Lower lobe of right lung (tissue), 2 donors: ENCODE measurements at regions not wholly inside any gene's neighbourhood (a gene's known extent, or its start where the extent isn't known, plus 50 kb on each side); places are given as distances from the start of the nearest gene placed in this dataset.

Source experiments
- ATAC-seq, 2 donors: fragments of 200-7000 bp; cut with Tn5 transposase; one replicate each; pipeline ENCODE4 v1.9.1; 2020 to 2022; ENCODE audit warnings: mild to moderate bottlenecking in 2 of 2, moderate library complexity in 2 of 2
- DNase-seq: peaks from one replicate; pipeline ENCODE4 v3.0.0-alpha.2; 2020
- H3K27ac ChIP-seq: fragments of 200-600 bp; one replicate; pipeline ENCODE4 v1.8.0; 2022
- H3K27me3 ChIP-seq: fragments of 200-600 bp; one replicate; pipeline ENCODE4 v1.8.0; 2022; ENCODE audit warnings: low read depth
- H3K36me3 ChIP-seq: fragments of 200-600 bp; one replicate; pipeline ENCODE4 v1.8.0; 2022; ENCODE audit warnings: mild to moderate bottlenecking
- H3K4me1 ChIP-seq: fragments of 200-600 bp; one replicate; pipeline ENCODE4 v1.8.0; 2022
- H3K4me3 ChIP-seq: fragments of 200-600 bp; one replicate; pipeline ENCODE4 v1.8.0; 2022; ENCODE audit warnings: mild to moderate bottlenecking
- H3K9me3 ChIP-seq: fragments of 200-600 bp; one replicate; pipeline ENCODE4 v1.8.0; 2022
- intact Hi-C: fragments of 100-400 bp; cut with DNase I; formaldehyde crosslinking; loops from one replicate; pipeline ENCODE4 v1.11.0; 2022
- TF ChIP-seq, protein P1 (sequence below): fragments of 200-600 bp; IDR thresholded peaks from one replicate; pipeline ENCODE4 v1.8.0; 2022; ENCODE audit warnings: antibody characterized with exemption, mild to moderate bottlenecking
- donor health status: DM: no; HTN: yes; CAD: no; lungs with severe emphysema.

- TF ChIP-seq, protein P1, sequence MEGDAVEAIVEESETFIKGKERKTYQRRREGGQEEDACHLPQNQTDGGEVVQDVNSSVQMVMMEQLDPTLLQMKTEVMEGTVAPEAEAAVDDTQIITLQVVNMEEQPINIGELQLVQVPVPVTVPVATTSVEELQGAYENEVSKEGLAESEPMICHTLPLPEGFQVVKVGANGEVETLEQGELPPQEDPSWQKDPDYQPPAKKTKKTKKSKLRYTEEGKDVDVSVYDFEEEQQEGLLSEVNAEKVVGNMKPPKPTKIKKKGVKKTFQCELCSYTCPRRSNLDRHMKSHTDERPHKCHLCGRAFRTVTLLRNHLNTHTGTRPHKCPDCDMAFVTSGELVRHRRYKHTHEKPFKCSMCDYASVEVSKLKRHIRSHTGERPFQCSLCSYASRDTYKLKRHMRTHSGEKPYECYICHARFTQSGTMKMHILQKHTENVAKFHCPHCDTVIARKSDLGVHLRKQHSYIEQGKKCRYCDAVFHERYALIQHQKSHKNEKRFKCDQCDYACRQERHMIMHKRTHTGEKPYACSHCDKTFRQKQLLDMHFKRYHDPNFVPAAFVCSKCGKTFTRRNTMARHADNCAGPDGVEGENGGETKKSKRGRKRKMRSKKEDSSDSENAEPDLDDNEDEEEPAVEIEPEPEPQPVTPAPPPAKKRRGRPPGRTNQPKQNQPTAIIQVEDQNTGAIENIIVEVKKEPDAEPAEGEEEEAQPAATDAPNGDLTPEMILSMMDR: no peak
- no peaks in the 10 kb centered on the region for H3K9me3 ChIP-seq
- intact Hi-C loops: no loop called here
- no peak overlapping the region for H3K27ac ChIP-seq
- DNase-seq (no peak), ATAC-seq (no peak)
- H3K4me3 ChIP-seq: no peak overlapping the region
- H3K36me3 ChIP-seq: no peaks in the 10 kb centered on the region
- H3K4me1 ChIP-seq: no peaks in the 10 kb centered on the region
- no peaks in the 10 kb centered on the region for H3K27me3 ChIP-seq
Observed at GRCh38 chr3:165682734-165683133, 154.5 kb downstream of the BCHE start.

- Histone ChIP-seq H3K36me3 (no peaks in the 10 kb centered on the region), H3K27me3 (no peaks in the 10 kb centered on the region), H3K4me1 (no peaks in the 10 kb centered on the region), H3K9me3 (no peaks in the 10 kb centered on the region), H3K27ac (no peak overlapping the region), H3K4me3 (no peak overlapping the region)
- TF ChIP-seq, protein P1: no peak
- ATAC-seq (no peak), DNase-seq (no peak)
- intact Hi-C loops: no loop called here
Observed at GRCh38 chr3:165669967-165670366, 167.3 kb downstream of the BCHE start.

DNA sequence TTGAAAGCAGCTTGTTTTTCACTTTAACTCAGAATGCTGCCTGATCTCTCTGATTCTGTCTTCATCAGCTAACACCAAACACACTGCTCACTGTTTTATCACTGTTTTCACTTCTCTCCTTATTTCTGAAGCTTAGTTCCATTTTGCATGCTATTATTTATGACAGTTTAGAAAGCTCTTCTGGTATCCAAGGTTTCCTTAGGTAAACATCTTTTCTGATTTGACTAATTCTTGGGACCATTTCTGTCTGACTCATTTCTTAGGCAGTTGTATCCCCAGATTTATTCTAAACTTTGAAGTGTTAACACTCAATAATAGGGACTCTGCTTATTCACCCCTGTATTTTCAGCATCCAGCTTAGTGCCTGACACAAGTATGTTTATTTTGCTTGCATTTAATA is 167.7 kb downstream of the BCHE start:
- no peak for DNase-seq

GRCh38 chr3:165667676-165668075 is 169.5 kb downstream of the BCHE start:
- Histone ChIP-seq H3K36me3 (no peaks in the 10 kb centered on the region), H3K4me3 (no peak overlapping the region), H3K27ac (no peak overlapping the region), H3K27me3 (no peaks in the 10 kb centered on the region), H3K4me1 (no peaks in the 10 kb centered on the region), H3K9me3 (no peaks in the 10 kb centered on the region)
- TF ChIP-seq, protein P1: no peak
- DNase-seq (no peak), ATAC-seq (no peak)
- intact Hi-C loops: no loop called here

More for the DNA sequence above, 167.7 kb downstream of the BCHE start:
- H3K36me3 ChIP-seq: no peaks in the 10 kb centered on the region
- intact Hi-C loops: no loop called here
- no peak overlapping the region for H3K27ac ChIP-seq
- TF ChIP-seq, protein P1: no peak
- no peak overlapping the region for H3K4me3 ChIP-seq
- H3K27me3 ChIP-seq: no peaks in the 10 kb centered on the region
- no peaks in the 10 kb centered on the region for H3K4me1 ChIP-seq
- ATAC-seq: no peak
- H3K9me3 ChIP-seq: no peaks in the 10 kb centered on the region

GRCh38 chr3:165658027-165658426 is 179.2 kb downstream of the BCHE start:
- Histone ChIP-seq H3K36me3 (no peaks in the 10 kb centered on the region), H3K4me1 (no peaks in the 10 kb centered on the region), H3K27ac (no peak overlapping the region), H3K9me3 (no peaks in the 10 kb centered on the region), H3K4me3 (no peak overlapping the region), H3K27me3 (no peaks in the 10 kb centered on the region)
- TF ChIP-seq, protein P1: no peak
- intact Hi-C loops: no loop called here
- DNase-seq (no peak), ATAC-seq (no peak)
